ENCODE measurements at regions not wholly inside any gene's neighbourhood (a gene's known extent, or its start where the extent isn't known, plus 50 kb on each side); places are given as distances from the start of the nearest gene placed in this dataset.

DNA sequence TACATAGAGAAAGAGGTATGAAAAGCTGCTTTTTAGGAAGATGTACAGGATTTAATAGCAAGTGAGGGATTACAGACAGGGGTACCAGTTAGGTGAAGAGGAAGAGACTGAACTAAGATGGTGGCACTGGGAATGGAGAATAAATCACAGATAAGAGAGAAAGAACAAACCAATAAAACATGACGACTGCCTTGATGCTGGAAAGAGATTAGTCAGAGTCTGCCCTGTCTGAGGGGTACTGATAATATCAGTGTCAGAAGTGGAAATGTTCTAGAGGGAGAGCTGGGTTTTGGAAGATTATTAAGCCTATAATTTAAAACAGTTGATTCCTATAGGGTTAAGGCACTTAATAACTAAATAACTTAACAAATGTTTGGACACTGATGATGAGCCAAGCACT is 77.7 kb downstream of the NR2F1 start:
- TF ChIP-seq GATA2 (IDR thresholded peaks at IDR 0.05; ENCODE audit: low read depth, low read length) (peak; percentile 64), GATA3 (IDR thresholded peaks at IDR 0.05; ENCODE audit: low read depth, low read length) (peak; percentile 62)
